Ascending aorta (tissue), 2 donors: ENCODE measurements at regions not wholly inside any gene's neighbourhood (a gene's known extent, or its start where the extent isn't known, plus 50 kb on each side); places are given as distances from the start of the nearest gene placed in this dataset.

Experiments
- DNase-seq, 2 donors: peaks; one replicate each; pipeline ENCODE4 v3.0.0-alpha.2; 2019; ENCODE audit warnings: low spot score in 2 of 2
- H3K27ac ChIP-seq, 2 donors: fragments of 200-600 bp; sonication (generic); one replicate each; pipeline ENCODE4 v1.5.1; 2016 to 2017; ENCODE audit warnings: mild to moderate bottlenecking in 1 of 2
- H3K27me3 ChIP-seq: fragments of 200-600 bp; sonication (generic); one replicate; pipeline ENCODE4 v1.5.1; 2017
- H3K36me3 ChIP-seq, 2 donors: fragments of 200-600 bp; sonication (generic); one replicate each; pipeline ENCODE4 v1.5.1; 2016
- H3K4me1 ChIP-seq, 2 donors: fragments of 200-600 bp; sonication (generic); one replicate each; pipeline ENCODE4 v1.5.1; 2016 to 2017; ENCODE audit warnings: mild to moderate bottlenecking in 1 of 2
- H3K4me3 ChIP-seq, 2 donors: fragments of 200-600 bp; sonication (generic); one replicate each; pipeline ENCODE4 v1.5.1; 2016 to 2017; ENCODE audit warnings: mild to moderate bottlenecking in 1 of 2
- H3K9me3 ChIP-seq, 2 donors: fragments of 200-600 bp; sonication (generic); one replicate each; pipeline ENCODE4 v1.5.1; 2016
- intact Hi-C: fragments of 100-400 bp; cut with DNase I; formaldehyde crosslinking; loops from one replicate; pipeline ENCODE4 v1.15.1; 2023
- TF ChIP-seq, protein P1 (sequence below), 3 experiments: fragments of 200-600 bp in 2 of 3; fragments of 450-650 bp in 1 of 3; sonication (generic) in 2 of 3; IDR thresholded peaks; one replicate each; pipeline ENCODE4 v1.5.1; 2016 to 2019; ENCODE audit warnings: antibody characterized with exemption in 3 of 3, mild to moderate bottlenecking in 1 of 3, moderate library complexity in 1 of 3

DNA sequence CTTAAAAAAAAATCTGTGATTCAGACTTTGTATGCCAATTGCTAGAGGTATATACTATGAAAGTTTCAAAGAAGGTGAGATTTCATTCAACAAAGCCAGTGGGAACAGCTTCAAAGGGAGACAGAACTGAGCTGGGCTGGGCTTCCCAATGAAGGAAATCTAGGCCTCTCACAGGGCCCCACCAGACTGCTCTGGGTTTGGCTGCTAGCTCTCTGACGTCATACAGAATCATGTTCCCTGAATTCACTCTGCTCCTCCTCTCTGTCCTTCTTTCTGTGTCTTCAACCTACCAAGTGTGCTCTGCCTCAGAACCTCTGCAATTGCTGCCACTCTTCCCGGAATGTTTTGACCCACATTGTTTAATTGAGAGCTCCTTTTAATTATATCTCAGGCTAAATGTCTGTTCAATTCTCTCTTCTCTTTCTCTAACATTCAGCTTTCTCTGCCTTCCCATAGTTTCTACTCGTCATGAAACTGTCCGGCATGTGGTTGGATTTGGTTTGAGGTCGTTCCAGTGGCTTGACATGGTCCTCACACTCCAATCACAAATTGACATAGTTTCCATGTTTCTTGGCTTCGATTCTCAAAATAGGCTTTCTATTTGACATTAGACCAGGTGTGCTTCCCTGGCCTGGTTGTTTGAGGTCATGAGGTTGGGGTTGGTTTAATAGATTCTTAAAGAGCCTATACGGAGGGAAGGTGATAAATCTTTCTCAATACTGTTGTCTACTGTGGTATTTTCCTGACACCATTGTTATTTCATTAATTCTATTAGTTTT is 282.1 kb upstream of the EMCN start:
- no peaks in the 10 kb centered on the region for H3K4me1 ChIP-seq
- H3K36me3 ChIP-seq = no peaks in the 10 kb centered on the region
- DNase-seq = no peak
- H3K9me3 ChIP-seq = no peaks in the 10 kb centered on the region
- TF ChIP-seq, protein P1, sequence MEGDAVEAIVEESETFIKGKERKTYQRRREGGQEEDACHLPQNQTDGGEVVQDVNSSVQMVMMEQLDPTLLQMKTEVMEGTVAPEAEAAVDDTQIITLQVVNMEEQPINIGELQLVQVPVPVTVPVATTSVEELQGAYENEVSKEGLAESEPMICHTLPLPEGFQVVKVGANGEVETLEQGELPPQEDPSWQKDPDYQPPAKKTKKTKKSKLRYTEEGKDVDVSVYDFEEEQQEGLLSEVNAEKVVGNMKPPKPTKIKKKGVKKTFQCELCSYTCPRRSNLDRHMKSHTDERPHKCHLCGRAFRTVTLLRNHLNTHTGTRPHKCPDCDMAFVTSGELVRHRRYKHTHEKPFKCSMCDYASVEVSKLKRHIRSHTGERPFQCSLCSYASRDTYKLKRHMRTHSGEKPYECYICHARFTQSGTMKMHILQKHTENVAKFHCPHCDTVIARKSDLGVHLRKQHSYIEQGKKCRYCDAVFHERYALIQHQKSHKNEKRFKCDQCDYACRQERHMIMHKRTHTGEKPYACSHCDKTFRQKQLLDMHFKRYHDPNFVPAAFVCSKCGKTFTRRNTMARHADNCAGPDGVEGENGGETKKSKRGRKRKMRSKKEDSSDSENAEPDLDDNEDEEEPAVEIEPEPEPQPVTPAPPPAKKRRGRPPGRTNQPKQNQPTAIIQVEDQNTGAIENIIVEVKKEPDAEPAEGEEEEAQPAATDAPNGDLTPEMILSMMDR (IDR thresholded peaks at IDR 0.05) = no peak
- H3K27ac ChIP-seq = no peak overlapping the region
- no peak overlapping the region for H3K4me3 ChIP-seq
- intact Hi-C loops = no loop called here
- H3K27me3 ChIP-seq = no peaks in the 10 kb centered on the region

DNA sequence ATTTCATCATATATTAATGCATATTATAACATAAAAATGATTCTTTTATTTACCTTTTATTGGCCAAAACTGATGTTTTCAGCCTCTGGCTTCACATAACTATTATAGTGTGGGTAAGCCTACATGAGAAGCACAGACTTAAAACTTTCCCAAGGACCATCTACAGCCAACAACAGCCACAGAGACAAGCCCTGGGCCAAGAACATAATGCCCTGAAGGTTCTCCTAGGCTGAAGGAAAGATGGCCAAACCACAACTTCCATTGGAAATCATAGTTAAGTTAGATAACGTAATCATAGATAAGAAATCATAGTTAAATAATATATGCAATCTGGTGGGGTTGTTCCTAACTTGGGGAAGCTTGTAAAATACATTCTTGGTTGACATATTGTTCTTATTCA is 280.0 kb upstream of the EMCN start:
- TF ChIP-seq, protein P1 (IDR thresholded peaks at IDR 0.05) = no peak
- no peaks in the 10 kb centered on the region for H3K36me3 ChIP-seq

DNA sequence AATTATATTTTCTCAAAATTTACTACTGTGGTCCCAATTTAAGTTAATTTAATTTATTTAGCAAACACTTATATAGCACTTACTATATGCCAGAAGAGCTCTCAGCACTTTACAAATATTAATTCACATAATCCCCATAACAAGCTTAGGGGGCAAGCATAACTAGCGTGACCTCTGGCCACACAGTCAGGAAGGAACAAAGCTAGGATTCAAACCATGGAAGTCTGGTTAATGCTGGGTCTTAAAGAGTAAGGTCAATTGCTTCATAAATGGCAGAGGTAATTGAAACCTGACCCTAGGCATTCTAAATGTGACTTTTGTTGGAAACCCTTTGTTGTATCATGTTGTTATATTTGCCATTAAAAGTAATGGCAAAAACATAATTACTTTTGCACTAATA is 279.5 kb upstream of the EMCN start:
- DNase-seq = no peak
- Histone ChIP-seq H3K4me1 (no peaks in the 10 kb centered on the region), H3K36me3 (no peaks in the 10 kb centered on the region), H3K9me3 (no peaks in the 10 kb centered on the region), H3K27ac (no peak overlapping the region), H3K27me3 (no peaks in the 10 kb centered on the region), H3K4me3 (no peak overlapping the region)
- intact Hi-C loops = no loop called here
- TF ChIP-seq, protein P1 (IDR thresholded peaks at IDR 0.05) = no peak

More for the DNA sequence above, 280.0 kb upstream of the EMCN start:
- Histone ChIP-seq H3K4me3 (no peak overlapping the region), H3K4me1 (no peaks in the 10 kb centered on the region), H3K27ac (no peak overlapping the region), H3K9me3 (no peaks in the 10 kb centered on the region), H3K27me3 (no peaks in the 10 kb centered on the region)
- intact Hi-C loops = no loop called here
- no peak for DNase-seq

DNA sequence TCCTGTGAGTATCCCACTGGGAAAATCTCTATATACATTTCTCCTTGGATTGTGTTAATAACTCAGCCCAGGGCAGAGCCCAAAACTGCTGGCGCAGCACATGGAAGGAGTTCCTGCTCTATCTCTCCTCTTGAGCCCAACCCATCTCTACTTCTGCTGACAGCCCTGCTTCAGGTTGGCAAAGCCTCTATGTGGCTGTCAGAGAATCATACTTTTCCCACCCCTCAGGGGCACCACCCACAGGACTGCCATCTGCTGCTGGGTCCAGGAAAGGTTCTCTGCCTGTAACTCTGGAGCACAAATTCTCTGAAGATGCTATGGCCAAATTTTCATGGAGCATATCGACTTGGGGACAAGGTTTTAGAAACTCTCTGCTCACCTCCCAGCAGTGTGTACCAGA is 278.5 kb upstream of the EMCN start:
- no peak for DNase-seq
- H3K27me3 ChIP-seq = no peaks in the 10 kb centered on the region
- no peaks in the 10 kb centered on the region for H3K4me1 ChIP-seq
- H3K4me3 ChIP-seq = no peak overlapping the region
- no peak overlapping the region for H3K27ac ChIP-seq
- intact Hi-C loops = no loop called here
- H3K9me3 ChIP-seq = no peaks in the 10 kb centered on the region
- no peaks in the 10 kb centered on the region for H3K36me3 ChIP-seq
- TF ChIP-seq, protein P1 (IDR thresholded peaks at IDR 0.05) = no peak

DNA sequence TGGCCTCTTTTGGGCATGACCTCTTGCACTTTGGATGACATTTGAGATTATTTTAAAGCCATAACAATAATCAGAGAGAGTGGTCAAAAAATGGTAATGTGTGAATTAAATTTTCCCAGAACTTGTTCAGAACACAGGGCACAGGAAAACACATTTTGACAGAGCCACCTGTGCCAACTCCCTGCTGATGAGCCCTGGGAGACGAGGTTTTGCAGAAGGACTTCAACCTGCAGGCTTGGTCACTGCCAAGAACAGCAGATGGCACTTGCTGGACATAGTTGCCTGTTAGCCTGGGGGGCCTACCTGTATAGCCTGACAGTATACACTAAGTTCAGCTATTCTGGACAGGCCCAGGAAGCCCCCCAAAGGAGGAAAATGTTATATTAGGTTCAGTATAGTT is 277.8 kb upstream of the EMCN start:
- Histone ChIP-seq H3K27ac (no peak overlapping the region), H3K4me1 (no peaks in the 10 kb centered on the region), H3K36me3 (no peaks in the 10 kb centered on the region), H3K27me3 (no peaks in the 10 kb centered on the region), H3K4me3 (no peak overlapping the region), H3K9me3 (no peaks in the 10 kb centered on the region)
- intact Hi-C loops = no loop called here
- TF ChIP-seq, protein P1 (IDR thresholded peaks at IDR 0.05) = no peak
- DNase-seq = no peak
